ENCODE measurements at regions not wholly inside any gene's neighbourhood (a gene's known extent, or its start where the extent isn't known, plus 50 kb on each side); places are given as distances from the start of the nearest gene placed in this dataset.

DNA sequence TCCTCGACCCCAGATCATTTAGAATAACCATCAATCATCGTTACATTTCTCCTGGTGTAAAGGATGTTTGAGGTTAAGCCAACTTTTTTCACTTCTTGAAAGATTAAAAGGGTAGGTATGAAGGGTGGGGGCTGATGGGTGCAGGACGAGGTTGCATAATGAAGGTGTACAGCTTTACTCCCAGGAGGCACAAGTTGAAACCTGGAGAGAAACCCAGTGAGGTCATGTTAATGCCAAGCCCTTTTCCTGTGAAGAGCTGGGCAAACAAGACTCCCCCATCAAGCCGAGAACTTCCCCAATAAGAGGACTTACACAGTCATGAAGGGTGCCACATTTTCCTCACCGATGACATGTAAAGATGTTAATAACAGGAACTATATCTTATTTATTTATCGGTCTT, 84.3 kb downstream of the FZD10 start (continued):
- TF ChIP-seq GABPA (IDR thresholded peaks at IDR 0.05; ENCODE audit: borderline replicate concordance, insufficient read depth, low read length) (no peak), GTF2F1 (IDR thresholded peaks at IDR 0.05; ENCODE audit: borderline replicate concordance, low read depth, low read length) (no peak), SRF (IDR thresholded peaks at IDR 0.05; ENCODE audit: low read depth, low read length) (no peak)
- TF ChIP-seq, protein P1, sequence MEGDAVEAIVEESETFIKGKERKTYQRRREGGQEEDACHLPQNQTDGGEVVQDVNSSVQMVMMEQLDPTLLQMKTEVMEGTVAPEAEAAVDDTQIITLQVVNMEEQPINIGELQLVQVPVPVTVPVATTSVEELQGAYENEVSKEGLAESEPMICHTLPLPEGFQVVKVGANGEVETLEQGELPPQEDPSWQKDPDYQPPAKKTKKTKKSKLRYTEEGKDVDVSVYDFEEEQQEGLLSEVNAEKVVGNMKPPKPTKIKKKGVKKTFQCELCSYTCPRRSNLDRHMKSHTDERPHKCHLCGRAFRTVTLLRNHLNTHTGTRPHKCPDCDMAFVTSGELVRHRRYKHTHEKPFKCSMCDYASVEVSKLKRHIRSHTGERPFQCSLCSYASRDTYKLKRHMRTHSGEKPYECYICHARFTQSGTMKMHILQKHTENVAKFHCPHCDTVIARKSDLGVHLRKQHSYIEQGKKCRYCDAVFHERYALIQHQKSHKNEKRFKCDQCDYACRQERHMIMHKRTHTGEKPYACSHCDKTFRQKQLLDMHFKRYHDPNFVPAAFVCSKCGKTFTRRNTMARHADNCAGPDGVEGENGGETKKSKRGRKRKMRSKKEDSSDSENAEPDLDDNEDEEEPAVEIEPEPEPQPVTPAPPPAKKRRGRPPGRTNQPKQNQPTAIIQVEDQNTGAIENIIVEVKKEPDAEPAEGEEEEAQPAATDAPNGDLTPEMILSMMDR (IDR thresholded peaks at IDR 0.05; ENCODE audit: control extremely low read depth in 1 of 3, insufficient read depth in 1 of 3, low read depth in 1 of 3, low read length in 3 of 3), result no peak

Measured in H1 (cell line).